GM21528 (cell line): ENCODE measurements at regions not wholly inside any gene's neighbourhood (a gene's known extent, or its start where the extent isn't known, plus 50 kb on each side); places are given as distances from the start of the nearest gene placed in this dataset.
"Not testable (repeated sequence)": the region's sequence is repeated elsewhere in the genome, so short reads cannot be mapped to it uniquely, and the experiment has no call there.

Experiments
- ATAC-seq: cut with Tn5 transposase; IDR thresholded peaks from one replicate; pipeline ENCODE4 v1.9.1; 2021; ENCODE audit warnings: mild to moderate bottlenecking, moderate library complexity; ENCODE audit not compliant: unreplicated experiment, low FRiP score

DNA sequence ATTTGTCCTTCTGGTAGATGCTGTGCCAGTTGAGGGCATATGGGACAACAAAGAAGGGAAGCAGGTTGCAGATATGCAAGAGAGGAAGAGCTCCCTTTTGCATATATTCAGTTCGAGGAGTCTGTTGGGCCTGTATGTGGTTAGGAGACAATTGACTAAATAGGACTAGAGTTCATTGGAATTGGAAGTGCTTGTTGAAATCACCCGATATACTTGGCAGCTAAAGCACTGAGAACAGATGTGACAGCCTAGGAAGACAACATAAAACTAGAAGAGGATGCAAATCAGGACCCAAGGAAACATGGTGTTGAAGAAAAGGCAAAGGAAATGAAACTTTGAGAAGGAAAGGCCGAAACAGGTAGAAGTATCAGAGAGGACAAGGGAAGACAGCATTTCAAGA is 215.2 kb upstream of the P2RY1 start:
- no peak for ATAC-seq

GRCh38 chr3:152620395-152620794 is 214.5 kb upstream of the P2RY1 start:
- no peak for ATAC-seq

DNA sequence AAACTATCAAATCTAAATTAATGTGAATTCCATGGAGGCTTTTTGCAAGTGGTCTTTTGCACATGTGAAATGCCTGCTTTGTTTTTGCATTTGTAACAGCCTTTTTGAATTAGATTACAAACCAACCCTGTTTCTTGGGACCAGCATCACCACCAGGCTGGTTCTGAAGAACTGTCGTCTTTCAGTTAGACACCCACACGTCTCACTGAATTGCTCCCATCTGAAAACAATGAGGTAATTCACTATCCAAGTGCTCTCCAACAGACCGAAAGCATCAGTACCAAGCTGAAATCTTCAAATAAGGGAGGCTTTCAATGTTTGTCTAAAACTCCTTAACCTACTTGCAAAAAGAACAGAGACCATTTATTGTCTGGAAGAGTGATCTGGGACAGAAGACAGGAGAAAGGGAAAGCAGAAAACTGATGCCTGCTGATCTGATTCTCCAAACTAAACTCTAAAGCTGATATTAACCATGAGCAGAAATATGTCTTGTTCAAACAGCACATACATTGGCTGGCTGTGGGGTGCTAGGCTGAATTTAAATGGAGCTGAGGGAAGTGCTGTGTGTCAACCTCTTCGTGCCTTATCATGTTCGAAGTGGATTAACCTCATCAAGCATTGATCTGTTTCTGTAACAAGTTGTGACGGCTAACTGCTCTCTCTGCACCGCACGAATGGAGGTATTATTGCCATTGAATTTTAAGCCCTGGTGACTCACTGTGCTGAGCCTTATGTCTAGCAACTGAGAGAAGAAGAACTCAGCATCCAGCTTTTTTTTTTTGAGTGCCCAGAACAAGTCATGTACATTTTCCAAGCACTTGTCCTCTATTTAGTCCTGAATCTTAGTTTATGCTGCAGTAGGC is 213.7 kb upstream of the P2RY1 start:
- ATAC-seq: no peak

- ATAC-seq: no peak
Observed at GRCh38 chr3:152621967-152622810, 212.7 kb upstream of the P2RY1 start.

DNA sequence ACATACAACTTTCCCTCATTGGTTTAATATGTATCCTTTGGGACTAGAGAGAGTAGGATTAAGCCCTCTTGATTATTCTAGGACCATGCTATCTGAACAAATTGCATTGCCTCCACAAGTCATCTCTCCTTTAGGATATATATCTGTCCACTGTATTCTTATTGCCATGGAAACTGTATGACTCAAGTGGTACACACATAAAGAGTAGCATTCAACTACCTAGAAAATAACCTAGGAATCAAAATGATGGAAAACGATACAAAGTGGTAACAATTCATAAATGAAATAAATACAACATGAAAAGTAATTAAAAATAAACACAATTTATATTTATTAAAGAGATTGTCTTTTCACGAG is 212.1 kb upstream of the P2RY1 start:
- ATAC-seq: no peak

GRCh38 chr3:152623286-152623911 is 211.5 kb upstream of the P2RY1 start:
- ATAC-seq: no peak

GRCh38 chr3:152626226-152626625 is 208.7 kb upstream of the P2RY1 start:
- no peak for ATAC-seq

DNA sequence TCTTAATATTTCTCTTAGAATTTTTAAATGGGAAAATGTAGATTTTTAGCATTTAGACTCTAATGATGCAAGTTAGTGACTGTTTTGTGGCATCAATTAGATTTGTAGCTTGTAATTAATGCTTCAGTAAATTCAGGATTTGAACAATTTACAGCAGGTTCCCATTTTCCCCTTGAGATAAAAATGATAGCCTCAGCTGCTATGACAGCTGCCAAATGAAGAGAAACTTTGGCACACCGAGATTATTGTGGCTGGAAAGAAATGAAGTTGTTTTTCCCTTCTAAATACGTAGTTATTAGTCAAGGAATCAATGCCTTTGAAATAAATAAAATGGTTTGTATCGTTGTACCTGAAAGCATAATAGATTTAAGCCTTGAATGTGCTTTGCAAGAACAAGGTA is 206.4 kb upstream of the P2RY1 start:
- no peak for ATAC-seq

- ATAC-seq: no peak
Observed at GRCh38 chr3:152629363-152630122, 205.4 kb upstream of the P2RY1 start.

GRCh38 chr3:152635389-152635788 is 199.5 kb upstream of the P2RY1 start:
- ATAC-seq: no peak

- ATAC-seq: no peak
Observed at GRCh38 chr3:152636651-152637050, 198.3 kb upstream of the P2RY1 start.

DNA sequence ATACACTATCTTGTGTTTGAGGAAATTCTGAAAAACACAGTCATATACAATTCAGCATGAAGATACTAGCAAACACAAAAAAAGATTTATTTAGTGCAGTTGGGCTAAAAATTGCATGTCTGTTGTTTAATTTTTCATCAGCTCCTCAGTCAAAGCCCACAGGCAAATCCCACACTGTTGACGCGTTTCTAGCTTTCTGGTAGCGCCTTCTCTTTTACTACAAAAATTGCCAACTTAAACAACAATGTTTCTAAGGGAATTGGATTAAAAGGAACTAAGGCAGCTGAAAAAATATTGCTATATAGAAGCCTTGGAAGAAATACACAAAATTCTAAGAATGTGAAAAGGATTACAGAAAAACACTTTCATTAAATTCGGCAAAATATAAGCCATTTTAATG is 196.7 kb upstream of the P2RY1 start:
- ATAC-seq: no peak

DNA sequence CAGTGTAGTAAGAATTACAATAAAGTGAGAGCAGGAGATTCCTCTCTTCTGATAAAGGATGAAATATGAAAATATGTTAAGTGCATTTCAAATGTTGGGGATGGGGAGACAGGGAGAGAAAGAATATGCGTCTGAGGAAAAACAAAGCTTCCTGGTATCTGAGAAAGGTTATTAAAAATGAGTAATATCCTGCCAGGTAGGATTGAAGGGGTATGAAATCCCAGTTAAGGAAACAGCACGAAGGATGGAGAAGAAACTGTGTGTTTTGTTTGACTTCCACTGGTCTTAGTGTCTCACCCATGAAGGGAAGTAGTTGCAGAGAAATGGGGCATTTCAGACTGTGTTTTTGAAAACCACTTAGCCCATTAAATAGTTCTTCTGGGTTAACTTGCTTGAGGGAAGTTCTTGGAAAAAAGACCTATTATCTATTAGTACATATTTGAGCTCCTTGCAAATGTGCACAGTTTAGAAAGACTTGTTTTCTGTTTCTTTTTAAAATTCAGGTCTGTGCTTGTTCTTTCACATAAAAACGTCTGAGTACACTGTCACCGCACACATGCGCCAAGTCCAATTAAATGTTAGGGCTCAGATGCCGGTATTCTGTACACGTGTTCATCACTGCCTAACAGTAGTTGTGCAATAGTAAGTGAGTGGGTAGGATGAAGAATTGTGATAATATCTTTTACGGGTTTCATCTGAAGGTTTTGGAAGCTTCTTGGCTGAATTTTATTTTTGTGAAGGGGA is 196.1 kb upstream of the P2RY1 start:
- no peak for ATAC-seq

DNA sequence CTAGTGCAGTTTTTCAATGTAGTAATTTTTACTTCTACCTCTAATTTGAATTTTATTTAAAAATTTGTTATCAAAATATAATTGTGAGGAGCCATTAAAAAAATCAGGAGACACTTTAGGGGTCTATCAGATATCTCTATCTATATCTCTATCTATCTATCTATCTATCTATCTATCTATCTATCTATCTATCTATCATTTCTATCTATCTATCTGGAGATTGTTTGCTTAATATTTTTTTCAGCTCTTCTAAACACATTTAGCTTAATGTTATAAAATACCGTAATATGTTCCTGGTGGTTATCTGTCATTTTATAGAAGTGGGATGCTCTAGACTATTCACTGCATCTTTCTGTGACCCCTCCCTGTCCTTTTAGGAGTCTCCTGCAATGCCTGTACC is 193.7 kb upstream of the P2RY1 start:
- no peak for ATAC-seq

DNA sequence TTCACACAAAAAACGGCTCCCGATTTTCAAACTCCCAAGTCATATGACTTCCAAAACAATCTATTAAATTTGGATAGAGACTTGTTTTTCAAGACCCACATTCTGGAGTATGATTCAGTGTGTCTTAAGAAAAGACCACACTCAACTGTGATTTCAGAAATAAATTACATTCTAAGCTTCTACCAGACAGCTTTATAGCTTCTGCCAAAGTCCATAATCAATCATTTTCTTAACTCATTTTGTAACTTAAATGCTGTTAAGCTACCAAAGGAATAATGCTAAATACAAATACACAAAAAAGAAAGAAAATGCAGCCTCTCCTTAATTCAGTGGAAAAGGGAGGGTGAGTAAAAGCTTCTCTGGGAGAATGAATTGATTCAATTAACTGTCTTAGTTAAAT is 192.3 kb upstream of the P2RY1 start:
- no peak for ATAC-seq

DNA sequence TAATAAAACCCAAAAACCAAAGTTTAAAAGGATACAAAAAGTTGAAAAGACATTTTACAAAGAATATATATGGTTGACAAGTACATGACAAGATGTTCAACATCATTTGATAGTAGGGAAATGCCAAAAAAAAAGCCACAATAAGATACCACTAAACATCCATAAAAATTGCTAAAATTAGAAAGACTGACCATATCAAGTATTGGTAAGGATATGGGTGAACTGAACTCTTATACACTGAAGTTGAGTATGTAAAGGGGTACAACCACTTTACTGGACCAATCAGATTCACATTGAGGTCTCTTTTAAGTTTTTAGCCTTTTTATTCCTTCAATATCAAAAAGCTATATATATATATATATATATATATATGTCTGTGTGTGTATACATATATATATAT is 190.5 kb upstream of the P2RY1 start:
- ATAC-seq: no peak

- no peak for ATAC-seq
Observed at GRCh38 chr3:152646004-152646403, 188.9 kb upstream of the P2RY1 start.

DNA sequence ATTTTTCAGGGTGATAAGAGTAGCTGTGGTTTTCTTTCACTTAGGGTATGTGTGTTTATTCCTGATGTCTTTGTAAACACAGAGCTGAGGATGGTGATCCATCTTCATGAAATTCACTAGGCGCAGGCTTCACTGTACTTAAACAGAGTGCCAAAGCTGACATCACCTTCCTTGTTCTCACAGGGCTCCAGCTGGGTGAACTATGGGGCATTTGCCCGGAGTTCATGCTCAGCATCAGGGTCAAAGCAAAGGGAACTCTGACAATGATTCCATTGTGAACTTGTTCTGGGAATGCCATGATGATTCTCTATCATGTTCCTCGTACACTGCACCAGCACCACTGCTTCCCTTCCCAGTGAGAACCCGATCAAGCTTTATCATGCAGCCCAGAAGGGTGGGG is 184.8 kb upstream of the P2RY1 start:
- no peak for ATAC-seq

DNA sequence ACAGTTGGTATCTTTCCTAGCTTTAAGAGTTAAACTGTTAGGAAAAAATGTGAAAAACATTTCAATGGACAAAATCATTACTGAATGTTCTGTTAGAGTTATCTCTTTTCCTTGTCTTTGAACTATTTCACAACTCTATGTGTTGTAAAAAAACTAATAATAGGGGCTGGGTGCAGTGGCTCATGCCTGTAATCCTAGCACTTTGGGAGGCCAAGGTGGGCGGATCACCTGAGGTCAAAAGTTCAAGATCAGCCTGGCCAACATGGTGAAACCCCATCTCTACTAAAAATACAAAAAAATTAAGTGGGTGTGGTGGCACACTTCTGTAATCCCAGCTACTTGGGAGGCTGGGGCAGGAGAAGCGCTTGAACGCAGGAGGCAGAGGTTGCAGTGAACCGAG is 184.0 kb upstream of the P2RY1 start:
- not testable (repeated sequence) for ATAC-seq
